Psoas muscle (tissue), 7 donors: ENCODE measurements at regions not wholly inside any gene's neighbourhood (a gene's known extent, or its start where the extent isn't known, plus 50 kb on each side); places are given as distances from the start of the nearest gene placed in this dataset.
A peak's percentile ranks its signal among the peaks of the same experiment; 100 is the strongest.

Experiments
- ATAC-seq, 4 donors: fragments of 200-7000 bp; cut with Tn5 transposase; one replicate each; pipeline ENCODE4 v1.9.1; 2020; ENCODE audit warnings: moderate library complexity in 3 of 4, mild to moderate bottlenecking in 2 of 4
- DNase-seq, 2 donors: peaks; one replicate each; pipeline ENCODE4 v3.0.0-alpha.2; 2020
- H3K27ac ChIP-seq: fragments of 200-600 bp; one replicate; pipeline ENCODE4 v1.8.0; 2022
- H3K27me3 ChIP-seq, 3 donors: fragments of 200-600 bp in 1 of 3; one replicate each; pipeline versions ENCODE4 v1.6.1 to v1.8.0; 2013 to 2022; ENCODE audit warnings: low read length in 2 of 3, mild to moderate bottlenecking in 2 of 3, moderate library complexity in 1 of 3; ENCODE audit not compliant: insufficient read depth in 3 of 3
- H3K36me3 ChIP-seq, 2 donors: fragments of 200-600 bp in 1 of 2; one replicate each; pipeline versions ENCODE4 v1.6.1 to v1.8.0; 2013 to 2022; ENCODE audit warnings: low read depth in 1 of 2, mild to moderate bottlenecking in 1 of 2, moderate library complexity in 1 of 2; ENCODE audit not compliant: insufficient read depth in 1 of 2
- H3K4me1 ChIP-seq: fragments of 200-600 bp; one replicate; pipeline ENCODE4 v1.8.0; 2022
- H3K4me3 ChIP-seq: fragments of 200-600 bp; one replicate; pipeline ENCODE4 v1.8.0; 2022; ENCODE audit warnings: mild to moderate bottlenecking
- H3K9me3 ChIP-seq: fragments of 200-600 bp; one replicate; pipeline ENCODE4 v1.8.0; 2022
- CTCF ChIP-seq: fragments of 200-600 bp; IDR thresholded peaks from one replicate; pipeline ENCODE4 v1.8.0; 2022; ENCODE audit warnings: antibody characterized with exemption
- WGBS, 3 donors: extraction: QIAGEN DNeasy Blood & Tissue Kit; methylation state at CpG; one replicate each; pipeline versions ENCODE4 v1.1.6 to v1.1.7; 2013; 5-methylcytosine and 5-hydroxymethylcytosine counted together
- intact Hi-C, 2 donors: fragments of 100-400 bp; cut with DNase I; formaldehyde crosslinking; loops; one replicate each; pipeline versions ENCODE4 v1.11.0 to v1.14.2; 2022
- donor health status: healthy with polysubstance abuse.
- donor health status: DM: no; HTN: no; CAD: no; lungs with moderate emphysema.
- donor health status: Bipolar disorder and iron deficiency.
- donor health status: healthy.
- donor health status: DM: yes; HTN: yes; CAD: no.
- donor health status: DM: no; HTN: no; CAD: no.
- donor health status: DM: yes; HTN: yes; CAD: no.

- no peaks in the 10 kb centered on the region for H3K4me1 ChIP-seq
- 81 to 88% (median 85%) methylated on average over 7 of the region's 7 CpGs for WGBS, 3 donors
- no peaks in the 10 kb centered on the region for H3K36me3 ChIP-seq
- intact Hi-C loops = no loop called here
- no peak overlapping the region for H3K27ac ChIP-seq
- H3K4me3 ChIP-seq = no peak overlapping the region
- DNase-seq (no peak), ATAC-seq (no peak)
- H3K27me3 ChIP-seq = no peaks in the 10 kb centered on the region
- TF ChIP-seq CTCF = peak; percentile 34
- no peaks in the 10 kb centered on the region for H3K9me3 ChIP-seq
Observed at GRCh38 chr5:125227333-125228095, 481.1 kb upstream of the ZNF608 start.

GRCh38 chr5:125228363-125229070 lies 482.1 kb upstream of the ZNF608 start:
- intact Hi-C loops = no loop called here
- H3K27ac ChIP-seq = no peak overlapping the region
- ATAC-seq = no peak

DNA sequence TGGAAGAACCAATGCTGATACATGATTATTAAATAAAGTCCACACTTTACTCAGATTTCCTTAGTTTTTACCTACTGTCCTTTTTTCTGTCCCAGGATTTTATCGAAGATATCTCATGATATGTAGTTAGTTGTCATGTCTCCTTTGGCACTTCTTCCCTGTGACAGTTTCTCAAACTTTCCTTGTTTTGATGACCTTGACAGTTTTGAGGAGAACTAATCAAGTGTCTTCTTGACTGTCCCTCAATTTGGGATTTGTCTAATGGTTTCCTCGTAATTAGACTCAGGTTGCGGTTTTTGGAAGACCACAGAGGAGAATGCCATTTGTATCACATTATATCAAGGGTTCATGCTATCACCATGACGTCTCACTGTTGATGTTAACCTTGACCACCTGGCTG lies 483.1 kb upstream of the ZNF608 start:
- WGBS, 3 donors = 91 to 95% (median 93%) methylated on average over 4 of the region's 4 CpGs
- H3K27ac ChIP-seq = no peak overlapping the region
- DNase-seq = no peak
- no peak for ATAC-seq
- H3K9me3 ChIP-seq = no peaks in the 10 kb centered on the region
- TF ChIP-seq CTCF = no peak
- no peaks in the 10 kb centered on the region for H3K36me3 ChIP-seq
- no peak overlapping the region for H3K4me3 ChIP-seq
- H3K4me1 ChIP-seq = no peaks in the 10 kb centered on the region
- intact Hi-C loops = no loop called here
- no peaks in the 10 kb centered on the region for H3K27me3 ChIP-seq

More at GRCh38 chr5:125228363-125229070, 482.1 kb upstream of the ZNF608 start:
- Histone ChIP-seq H3K27me3 (no peaks in the 10 kb centered on the region), H3K4me1 (no peaks in the 10 kb centered on the region), H3K4me3 (no peak overlapping the region), H3K9me3 (no peaks in the 10 kb centered on the region), H3K36me3 (no peaks in the 10 kb centered on the region)
- 44 to 53% (median 52%) methylated on average over 4 of the region's 4 CpGs for WGBS, 3 donors
- no peak for TF ChIP-seq CTCF
- DNase-seq = no peak

- Histone ChIP-seq H3K27ac (no peak overlapping the region), H3K36me3 (no peaks in the 10 kb centered on the region), H3K4me3 (no peak overlapping the region), H3K9me3 (no peaks in the 10 kb centered on the region), H3K27me3 (no peaks in the 10 kb centered on the region), H3K4me1 (no peaks in the 10 kb centered on the region)
- ATAC-seq = no peak
- intact Hi-C loops = no loop called here
- TF ChIP-seq CTCF = no peak
- DNase-seq = no peak
- 43 to 61% (median 46%) methylated on average over 3 of the region's 3 CpGs for WGBS, 3 donors
Observed at GRCh38 chr5:125232779-125233230, 486.4 kb upstream of the ZNF608 start.
